ENCODE measurements at regions not wholly inside any gene's neighbourhood (a gene's known extent, or its start where the extent isn't known, plus 50 kb on each side); places are given as distances from the start of the nearest gene placed in this dataset.

- no peak for TF ChIP-seq CTCF (IDR thresholded peaks at IDR 0.05)
- no peak for TF ChIP-seq EZH2 (IDR thresholded peaks at IDR 0.05; ENCODE audit: borderline replicate concordance, insufficient read depth, low read depth, low read length, poor library complexity, severe bottlenecking)
These were observed 519.5 kb downstream of the FGF13 start for GRCh38 chrX:138191998-138192397.
